WTC11 (cell line): ENCODE measurements at regions not wholly inside any gene's neighbourhood (a gene's known extent, or its start where the extent isn't known, plus 50 kb on each side); places are given as distances from the start of the nearest gene placed in this dataset.

Source experiments
- ATAC-seq: fragments of 200-7000 bp; cut with Tn5 transposase; 2 replicates; pipeline ENCODE4 v1.10.0; 2021; ENCODE audit warnings: mild to moderate bottlenecking, moderate library complexity
- CTCF ChIA-PET: fragments of 300-600 bp; sonication (Branson Sonifier 250); formaldehyde crosslinking; loops from one replicate; lab custom pipeline; 2021; ENCODE audit warnings: antibody characterized with exemption; lab: Charles Lee
- POLR2A ChIA-PET: fragments of 350-600 bp; sonication (Branson Sonifier 250); formaldehyde crosslinking; loops from one replicate; lab custom pipeline; 2021; ENCODE audit warnings: antibody characterized with exemption; lab: Charles Lee
- DNase-seq: peaks from one replicate; pipeline ENCODE4 v3.0.0; 2021; ENCODE audit warnings: low spot score
- H3K27ac Mint-ChIP-seq: 2 replicates; pipeline ENCODE4 v1.8.0; 2021; ENCODE audit warnings: mixed read lengths
- H3K27me3 Mint-ChIP-seq: 2 replicates; pipeline ENCODE4 v1.8.0; 2021; ENCODE audit warnings: low read depth, mild to moderate bottlenecking, moderate library complexity, mixed read lengths
- H3K36me3 Mint-ChIP-seq: 2 replicates; pipeline ENCODE4 v1.8.0; 2021; ENCODE audit warnings: mixed read lengths
- H3K4me1 Mint-ChIP-seq: 2 replicates; pipeline ENCODE4 v1.8.0; 2022; ENCODE audit warnings: mixed read lengths
- H3K4me3 Mint-ChIP-seq: 2 replicates; pipeline ENCODE4 v1.8.0; 2021; ENCODE audit warnings: mild to moderate bottlenecking, moderate library complexity, mixed read lengths
- H3K9me3 Mint-ChIP-seq: 2 replicates; pipeline ENCODE4 v1.8.0; 2021; ENCODE audit warnings: mixed read lengths
- AFF4 ChIP-seq: sonication (generic); formaldehyde crosslinking; IDR thresholded peaks from 2 replicates; pipeline ENCODE4 v1.8.1; 2023; ENCODE audit warnings: mild to moderate bottlenecking, missing genetic modification reagents, borderline replicate concordance
- ELF4 ChIP-seq: sonication (generic); formaldehyde crosslinking; IDR thresholded peaks from 2 replicates; pipeline ENCODE4 v1.8.1; 2022; ENCODE audit warnings: low read depth, mild to moderate bottlenecking, moderate library complexity, missing genetic modification reagents
- FOXJ3 ChIP-seq: sonication (generic); formaldehyde crosslinking; IDR thresholded peaks from 2 replicates; pipeline ENCODE4 v1.9.0; 2021; ENCODE audit warnings: missing genetic modification reagents, mild to moderate bottlenecking, borderline replicate concordance
- KAT7 ChIP-seq: sonication (generic); formaldehyde crosslinking; IDR thresholded peaks from 2 replicates; pipeline ENCODE4 v1.8.1; 2023; ENCODE audit warnings: missing genetic modification reagents, mild to moderate bottlenecking, borderline replicate concordance
- MLX ChIP-seq: sonication (generic); formaldehyde crosslinking; IDR thresholded peaks from 2 replicates; pipeline ENCODE4 v1.8.1; 2023; ENCODE audit warnings: mild to moderate bottlenecking, missing genetic modification reagents, moderate library complexity
- MXD4 ChIP-seq: fragments of 250-450 bp; sonication (Bioruptor Pico); IDR thresholded peaks from 2 replicates; pipeline ENCODE4 v1.8.0; 2021; ENCODE audit warnings: mild to moderate bottlenecking, moderate library complexity, borderline replicate concordance
- MYBL2 ChIP-seq: sonication (generic); formaldehyde crosslinking; IDR thresholded peaks from 2 replicates; pipeline ENCODE4 v1.8.1; 2023; ENCODE audit warnings: mild to moderate bottlenecking, moderate library complexity, missing genetic modification reagents
- NFE2L1 ChIP-seq: sonication (generic); formaldehyde crosslinking; IDR thresholded peaks from 2 replicates; pipeline ENCODE4 v1.8.1; 2023; ENCODE audit warnings: missing genetic modification reagents
- SMAD3 ChIP-seq: sonication (generic); formaldehyde crosslinking; IDR thresholded peaks from 2 replicates; pipeline ENCODE4 v1.8.0; 2022; ENCODE audit warnings: missing genetic modification reagents, mild to moderate bottlenecking, borderline replicate concordance
- SMAD4 ChIP-seq: sonication (generic); formaldehyde crosslinking; IDR thresholded peaks from 2 replicates; pipeline ENCODE4 v1.8.0; 2022; ENCODE audit warnings: mild to moderate bottlenecking, missing genetic modification reagents
- SP1 ChIP-seq: sonication (generic); formaldehyde crosslinking; conservative IDR thresholded peaks from 2 replicates; pipeline ENCODE4 v1.8.1; 2022; ENCODE audit warnings: missing genetic modification reagents
- TCF7 ChIP-seq: sonication (generic); formaldehyde crosslinking; IDR thresholded peaks from 2 replicates; pipeline ENCODE4 v1.8.0; 2022; ENCODE audit warnings: mild to moderate bottlenecking, low read depth, missing genetic modification reagents, moderate library complexity
- TEAD1 ChIP-seq: sonication (generic); formaldehyde crosslinking; IDR thresholded peaks from 2 replicates; pipeline ENCODE4 v1.8.0; 2022; ENCODE audit warnings: mild to moderate bottlenecking, missing genetic modification reagents
- ZNF121 ChIP-seq: sonication (generic); formaldehyde crosslinking; IDR thresholded peaks from 2 replicates; pipeline ENCODE4 v1.8.0; 2023; ENCODE audit warnings: missing genetic modification reagents
- ZNF263 ChIP-seq: sonication (generic); formaldehyde crosslinking; IDR thresholded peaks from 2 replicates; pipeline ENCODE4 v1.8.1; 2022; ENCODE audit warnings: low read depth, mild to moderate bottlenecking, moderate library complexity, missing genetic modification reagents
- ZNF423 ChIP-seq: fragments of 250-450 bp; sonication (Bioruptor Pico); IDR thresholded peaks from 2 replicates; pipeline ENCODE4 v2.1.2; 2022; ENCODE audit warnings: mild to moderate bottlenecking, moderate library complexity
- ZSCAN18 ChIP-seq: fragments of 250-450 bp; sonication (Bioruptor Pico); IDR thresholded peaks from 2 replicates; pipeline ENCODE4 v2.1.2; 2022; ENCODE audit warnings: mild to moderate bottlenecking, moderate library complexity
- TF ChIP-seq, protein P1 (sequence below): sonication (generic); formaldehyde crosslinking; conservative IDR thresholded peaks from 2 replicates; pipeline ENCODE4 v1.8.1; 2023; ENCODE audit warnings: mild to moderate bottlenecking, low read depth, missing genetic modification reagents, moderate library complexity
- TF ChIP-seq, protein P2 (sequence below): sonication (generic); formaldehyde crosslinking; IDR thresholded peaks from 2 replicates; pipeline ENCODE4 v1.8.0; 2022; ENCODE audit warnings: mild to moderate bottlenecking, missing genetic modification reagents
- TF ChIP-seq, protein P3 (sequence below): sonication (generic); formaldehyde crosslinking; IDR thresholded peaks from 2 replicates; pipeline ENCODE4 v1.8.1; 2022; ENCODE audit warnings: mild to moderate bottlenecking, moderate library complexity, missing genetic modification reagents
- TF ChIP-seq, protein P4 (sequence below): sonication (generic); formaldehyde crosslinking; IDR thresholded peaks from 2 replicates; pipeline ENCODE4 v1.8.0; 2022; ENCODE audit warnings: mild to moderate bottlenecking, missing genetic modification reagents

- no peak for DNase-seq
- CTCF ChIA-PET: interaction anchor here (1.4 kb wide), 1 partner anchor 128 kb away, joined by 4 read pairs; no protein-coding TSS in a partner anchor
- POLR2A ChIA-PET: no interaction called here
- TF ChIP-seq SMAD4 (CRISPR knock-in tag): no peak
- TF ChIP-seq FOXJ3 (CRISPR knock-in tag): no peak
- TF ChIP-seq ZSCAN18 (CRISPR knock-in tag): no peak
- TF ChIP-seq ZNF263 (CRISPR knock-in tag): no peak
- TF ChIP-seq SMAD3 (CRISPR knock-in tag): no peak
- TF ChIP-seq, protein P1, sequence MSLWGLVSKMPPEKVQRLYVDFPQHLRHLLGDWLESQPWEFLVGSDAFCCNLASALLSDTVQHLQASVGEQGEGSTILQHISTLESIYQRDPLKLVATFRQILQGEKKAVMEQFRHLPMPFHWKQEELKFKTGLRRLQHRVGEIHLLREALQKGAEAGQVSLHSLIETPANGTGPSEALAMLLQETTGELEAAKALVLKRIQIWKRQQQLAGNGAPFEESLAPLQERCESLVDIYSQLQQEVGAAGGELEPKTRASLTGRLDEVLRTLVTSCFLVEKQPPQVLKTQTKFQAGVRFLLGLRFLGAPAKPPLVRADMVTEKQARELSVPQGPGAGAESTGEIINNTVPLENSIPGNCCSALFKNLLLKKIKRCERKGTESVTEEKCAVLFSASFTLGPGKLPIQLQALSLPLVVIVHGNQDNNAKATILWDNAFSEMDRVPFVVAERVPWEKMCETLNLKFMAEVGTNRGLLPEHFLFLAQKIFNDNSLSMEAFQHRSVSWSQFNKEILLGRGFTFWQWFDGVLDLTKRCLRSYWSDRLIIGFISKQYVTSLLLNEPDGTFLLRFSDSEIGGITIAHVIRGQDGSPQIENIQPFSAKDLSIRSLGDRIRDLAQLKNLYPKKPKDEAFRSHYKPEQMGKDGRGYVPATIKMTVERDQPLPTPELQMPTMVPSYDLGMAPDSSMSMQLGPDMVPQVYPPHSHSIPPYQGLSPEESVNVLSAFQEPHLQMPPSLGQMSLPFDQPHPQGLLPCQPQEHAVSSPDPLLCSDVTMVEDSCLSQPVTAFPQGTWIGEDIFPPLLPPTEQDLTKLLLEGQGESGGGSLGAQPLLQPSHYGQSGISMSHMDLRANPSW (CRISPR knock-in tag): no peak
- TF ChIP-seq TEAD1 (CRISPR knock-in tag): no peak
- TF ChIP-seq, protein P2, sequence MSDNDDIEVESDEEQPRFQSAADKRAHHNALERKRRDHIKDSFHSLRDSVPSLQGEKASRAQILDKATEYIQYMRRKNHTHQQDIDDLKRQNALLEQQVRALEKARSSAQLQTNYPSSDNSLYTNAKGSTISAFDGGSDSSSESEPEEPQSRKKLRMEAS (CRISPR knock-in tag): no peak
- TF ChIP-seq ELF4 (CRISPR knock-in tag): no peak
- TF ChIP-seq MXD4 (CRISPR knock-in tag): no peak
- TF ChIP-seq, protein P3, sequence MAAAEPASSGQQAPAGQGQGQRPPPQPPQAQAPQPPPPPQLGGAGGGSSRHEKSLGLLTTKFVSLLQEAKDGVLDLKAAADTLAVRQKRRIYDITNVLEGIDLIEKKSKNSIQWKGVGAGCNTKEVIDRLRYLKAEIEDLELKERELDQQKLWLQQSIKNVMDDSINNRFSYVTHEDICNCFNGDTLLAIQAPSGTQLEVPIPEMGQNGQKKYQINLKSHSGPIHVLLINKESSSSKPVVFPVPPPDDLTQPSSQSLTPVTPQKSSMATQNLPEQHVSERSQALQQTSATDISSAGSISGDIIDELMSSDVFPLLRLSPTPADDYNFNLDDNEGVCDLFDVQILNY (CRISPR knock-in tag): no peak
- no peak for TF ChIP-seq TCF7 (CRISPR knock-in tag)
- TF ChIP-seq, protein P4, sequence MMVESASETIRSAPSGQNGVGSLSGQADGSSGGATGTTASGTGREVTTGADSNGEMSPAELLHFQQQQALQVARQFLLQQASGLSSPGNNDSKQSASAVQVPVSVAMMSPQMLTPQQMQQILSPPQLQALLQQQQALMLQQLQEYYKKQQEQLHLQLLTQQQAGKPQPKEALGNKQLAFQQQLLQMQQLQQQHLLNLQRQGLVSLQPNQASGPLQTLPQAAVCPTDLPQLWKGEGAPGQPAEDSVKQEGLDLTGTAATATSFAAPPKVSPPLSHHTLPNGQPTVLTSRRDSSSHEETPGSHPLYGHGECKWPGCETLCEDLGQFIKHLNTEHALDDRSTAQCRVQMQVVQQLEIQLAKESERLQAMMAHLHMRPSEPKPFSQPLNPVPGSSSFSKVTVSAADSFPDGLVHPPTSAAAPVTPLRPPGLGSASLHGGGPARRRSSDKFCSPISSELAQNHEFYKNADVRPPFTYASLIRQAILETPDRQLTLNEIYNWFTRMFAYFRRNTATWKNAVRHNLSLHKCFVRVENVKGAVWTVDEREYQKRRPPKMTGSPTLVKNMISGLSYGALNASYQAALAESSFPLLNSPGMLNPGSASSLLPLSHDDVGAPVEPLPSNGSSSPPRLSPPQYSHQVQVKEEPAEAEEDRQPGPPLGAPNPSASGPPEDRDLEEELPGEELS: no peak
- no peak for TF ChIP-seq ZNF121 (CRISPR knock-in tag)
- TF ChIP-seq KAT7 (CRISPR knock-in tag): no peak
- TF ChIP-seq SP1 (CRISPR knock-in tag): no peak
- TF ChIP-seq NFE2L1 (CRISPR knock-in tag): no peak
- TF ChIP-seq, all 79 proteins: peak for 0
- Mint-ChIP-seq H3K9me3 (peaks cover 11% of the 10 kb centered on the region), H3K36me3 (no peaks in the 10 kb centered on the region), H3K27ac (no peak overlapping the region), H3K4me1 (peaks cover 6% of the 10 kb centered on the region; the same call in 1 of the 2 replicates), H3K27me3 (no peaks in the 10 kb centered on the region), H3K4me3 (no peak overlapping the region)
- ATAC-seq: peak; percentile 56
Measured at GRCh38 chr13:109933476-109933875, 147.1 kb upstream of the IRS2 start.

DNA sequence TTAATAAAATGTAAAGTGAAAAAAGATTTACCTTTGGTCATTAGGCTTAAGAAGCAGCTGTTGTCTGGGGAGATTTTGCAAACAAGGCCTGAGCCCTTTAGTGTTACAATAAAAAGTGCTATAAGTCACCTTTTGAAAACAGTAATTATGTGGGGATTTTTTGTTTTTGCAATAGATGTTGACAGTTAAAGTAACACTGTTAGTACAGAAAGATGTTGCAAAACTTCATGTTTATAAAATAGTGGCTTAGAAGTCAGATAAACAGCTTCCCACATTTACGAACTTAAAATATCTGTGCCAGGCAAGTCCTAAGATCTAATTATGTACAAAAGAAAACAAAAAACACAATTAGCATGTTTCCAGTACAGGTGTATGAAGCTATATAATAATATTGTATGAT is 138.0 kb upstream of the IRS2 start:
- ChIA-PET CTCF (no interaction called here), POLR2A (no interaction called here)
- H3K27me3 Mint-ChIP-seq: no peaks in the 10 kb centered on the region
- ATAC-seq (no peak), DNase-seq (no peak)
- H3K27ac Mint-ChIP-seq: no peak overlapping the region
- no peak overlapping the region for H3K4me3 Mint-ChIP-seq
- H3K36me3 Mint-ChIP-seq: no peaks in the 10 kb centered on the region
- no peaks in the 10 kb centered on the region for H3K4me1 Mint-ChIP-seq
- H3K9me3 Mint-ChIP-seq: peaks cover 7% of the 10 kb centered on the region
- no peak for TF ChIP-seq MYBL2 (CRISPR knock-in tag)
- TF ChIP-seq MLX (CRISPR knock-in tag): no peak
- TF ChIP-seq ZSCAN18 (CRISPR knock-in tag): no peak
- TF ChIP-seq, protein P3 (CRISPR knock-in tag): no peak
- TF ChIP-seq ZNF423: no peak
- no peak for TF ChIP-seq AFF4 (CRISPR knock-in tag)
- no peak for TF ChIP-seq SMAD3 (CRISPR knock-in tag)
